ENCODE measurements at regions not wholly inside any gene's neighbourhood (a gene's known extent, or its start where the extent isn't known, plus 50 kb on each side); places are given as distances from the start of the nearest gene placed in this dataset.

DNA sequence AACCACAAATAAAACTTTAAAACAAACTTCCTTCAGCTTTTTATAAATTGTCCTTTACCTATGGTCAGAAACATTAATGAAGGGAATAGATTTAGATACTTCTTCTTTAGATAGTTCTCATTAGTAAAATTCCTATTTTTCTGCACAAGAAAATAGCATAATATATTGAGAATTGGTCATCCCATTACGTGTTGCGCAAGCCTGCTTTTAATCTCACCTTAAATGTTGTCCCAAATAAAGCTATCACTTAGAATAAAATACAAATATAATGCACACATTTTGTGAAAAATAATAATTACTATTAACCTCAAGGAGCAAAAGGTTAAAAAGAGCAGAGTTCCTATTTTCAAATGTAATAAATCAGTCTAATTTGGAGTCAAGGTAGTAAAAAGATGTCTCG lies 95.2 kb upstream of the TTC29 start:
- no peak overlapping the region for H3K4me3 ChIP-seq (replicated peaks; ENCODE audit: insufficient read depth, low read length)
- H3K27ac ChIP-seq (replicated peaks): no peak overlapping the region
- TF ChIP-seq CTCF (IDR thresholded peaks at IDR 0.05; ENCODE audit: insufficient read depth, low read length) (no peak), POLR2AphosphoS5 (IDR thresholded peaks at IDR 0.05; ENCODE audit: low read depth) (no peak), GABPA (IDR thresholded peaks at IDR 0.05; ENCODE audit: low read depth) (no peak), REST (IDR thresholded peaks at IDR 0.05; ENCODE audit: insufficient replicate concordance, low read depth) (no peak), SPI1 (IDR thresholded peaks at IDR 0.05; ENCODE audit: borderline replicate concordance, low read depth) (no peak)
- no peak for DNase-seq (ENCODE audit: low read depth in 1 of 2, low spot score in 1 of 2)
- H3K27me3 ChIP-seq (ENCODE audit: insufficient read depth, poor library complexity, severe bottlenecking): no peaks in the 10 kb centered on the region

- no peak overlapping the region for H3K4me3 ChIP-seq (replicated peaks; ENCODE audit: insufficient read depth, low read length)
- DNase-seq (ENCODE audit: low read depth in 1 of 2, low spot score in 1 of 2): no peak
- no peak for TF ChIP-seq CTCF (IDR thresholded peaks at IDR 0.05; ENCODE audit: insufficient read depth, low read length)
- no peak for TF ChIP-seq SPI1 (IDR thresholded peaks at IDR 0.05; ENCODE audit: borderline replicate concordance, low read depth)
- no peak for TF ChIP-seq GABPA (IDR thresholded peaks at IDR 0.05; ENCODE audit: low read depth)
- TF ChIP-seq POLR2AphosphoS5 (IDR thresholded peaks at IDR 0.05; ENCODE audit: low read depth): no peak
- TF ChIP-seq REST (IDR thresholded peaks at IDR 0.05; ENCODE audit: insufficient replicate concordance, low read depth): no peak
- no peaks in the 10 kb centered on the region for H3K27me3 ChIP-seq (ENCODE audit: insufficient read depth, poor library complexity, severe bottlenecking)
- H3K27ac ChIP-seq (replicated peaks): no peak overlapping the region
Observed at GRCh38 chr4:147041376-147041775, 95.7 kb upstream of the TTC29 start.

DNA sequence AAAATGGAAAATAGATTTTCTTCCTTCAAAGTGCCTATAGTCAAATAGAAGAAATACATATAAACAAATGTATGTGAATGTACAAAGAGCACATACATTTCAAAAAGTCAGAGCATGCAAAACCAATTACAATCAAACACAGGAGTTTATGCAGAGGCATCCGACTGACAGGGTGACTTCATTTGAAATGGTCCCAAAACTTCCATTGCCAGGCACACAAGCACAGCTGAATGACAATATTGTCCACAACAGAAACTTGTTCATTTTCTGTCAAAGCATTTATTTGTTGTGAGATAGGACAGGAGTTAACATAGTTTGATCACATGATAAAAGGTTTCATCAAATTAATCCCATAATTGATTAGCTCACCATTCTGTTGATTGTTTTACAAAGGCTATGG lies 96.4 kb upstream of the TTC29 start:
- Histone ChIP-seq H3K27me3 (ENCODE audit: insufficient read depth, poor library complexity, severe bottlenecking) (no peaks in the 10 kb centered on the region), H3K27ac (replicated peaks) (no peak overlapping the region), H3K4me3 (replicated peaks; ENCODE audit: insufficient read depth, low read length) (no peak overlapping the region)
- TF ChIP-seq SPI1 (IDR thresholded peaks at IDR 0.05; ENCODE audit: borderline replicate concordance, low read depth) (no peak), REST (IDR thresholded peaks at IDR 0.05; ENCODE audit: insufficient replicate concordance, low read depth) (no peak), POLR2AphosphoS5 (IDR thresholded peaks at IDR 0.05; ENCODE audit: low read depth) (no peak), GABPA (IDR thresholded peaks at IDR 0.05; ENCODE audit: low read depth) (no peak), CTCF (IDR thresholded peaks at IDR 0.05; ENCODE audit: insufficient read depth, low read length) (no peak)
- DNase-seq (ENCODE audit: low read depth in 1 of 2, low spot score in 1 of 2): no peak
